ENCODE measurements at regions not wholly inside any gene's neighbourhood (a gene's known extent, or its start where the extent isn't known, plus 50 kb on each side); places are given as distances from the start of the nearest gene placed in this dataset.
A peak's percentile ranks its signal among the peaks of the same experiment; 100 is the strongest.

- in situ Hi-C loops (cut with HindIII; ENCODE audit: low sequenced_read_pairs) = no loop called here
- TF ChIP-seq, protein P1, sequence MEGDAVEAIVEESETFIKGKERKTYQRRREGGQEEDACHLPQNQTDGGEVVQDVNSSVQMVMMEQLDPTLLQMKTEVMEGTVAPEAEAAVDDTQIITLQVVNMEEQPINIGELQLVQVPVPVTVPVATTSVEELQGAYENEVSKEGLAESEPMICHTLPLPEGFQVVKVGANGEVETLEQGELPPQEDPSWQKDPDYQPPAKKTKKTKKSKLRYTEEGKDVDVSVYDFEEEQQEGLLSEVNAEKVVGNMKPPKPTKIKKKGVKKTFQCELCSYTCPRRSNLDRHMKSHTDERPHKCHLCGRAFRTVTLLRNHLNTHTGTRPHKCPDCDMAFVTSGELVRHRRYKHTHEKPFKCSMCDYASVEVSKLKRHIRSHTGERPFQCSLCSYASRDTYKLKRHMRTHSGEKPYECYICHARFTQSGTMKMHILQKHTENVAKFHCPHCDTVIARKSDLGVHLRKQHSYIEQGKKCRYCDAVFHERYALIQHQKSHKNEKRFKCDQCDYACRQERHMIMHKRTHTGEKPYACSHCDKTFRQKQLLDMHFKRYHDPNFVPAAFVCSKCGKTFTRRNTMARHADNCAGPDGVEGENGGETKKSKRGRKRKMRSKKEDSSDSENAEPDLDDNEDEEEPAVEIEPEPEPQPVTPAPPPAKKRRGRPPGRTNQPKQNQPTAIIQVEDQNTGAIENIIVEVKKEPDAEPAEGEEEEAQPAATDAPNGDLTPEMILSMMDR (IDR thresholded peaks at IDR 0.05; ENCODE audit: low read depth, low read length) = no peak
- H3K4me3 ChIP-seq (ENCODE audit: low read depth, low read length) = no peak overlapping the region
- no peak for DNase-seq (ENCODE audit: low read depth, low spot score)
Observed at GRCh38 chr15:70259640-70260508, 162.2 kb upstream of the TLE3 start.

DNA sequence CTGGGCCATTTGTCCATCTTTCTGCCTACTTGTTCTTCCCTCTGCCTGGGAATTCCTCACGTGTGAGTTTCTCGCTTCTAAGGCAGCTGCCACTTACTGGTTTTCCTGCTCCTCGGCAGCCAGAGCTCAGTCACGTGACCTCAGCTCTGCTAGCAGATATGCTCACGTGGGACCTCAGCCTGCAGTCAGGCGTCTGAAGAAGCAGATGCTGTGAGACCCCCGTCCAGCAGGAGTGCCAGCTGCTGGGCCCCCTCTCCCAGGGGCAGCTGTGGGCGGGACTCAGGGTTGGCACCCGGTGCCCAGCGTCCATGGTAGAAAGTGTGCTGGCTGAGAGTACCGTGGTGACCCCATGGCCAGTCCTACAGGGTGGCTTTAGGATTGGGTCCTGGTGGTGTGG is 161.3 kb upstream of the TLE3 start:
- in situ Hi-C loops (cut with HindIII; ENCODE audit: low sequenced_read_pairs) = no loop called here

GRCh38 chr15:70258369-70259027 is 160.8 kb upstream of the TLE3 start:
- DNase-seq (ENCODE audit: low read depth, low spot score) = no peak
- H3K4me3 ChIP-seq (ENCODE audit: low read depth, low read length) = no peak overlapping the region
- TF ChIP-seq, protein P1 (IDR thresholded peaks at IDR 0.05; ENCODE audit: low read depth, low read length) = no peak
- in situ Hi-C loops (cut with HindIII; ENCODE audit: low sequenced_read_pairs) = no loop called here

More for the DNA sequence above, 161.3 kb upstream of the TLE3 start:
- DNase-seq (ENCODE audit: low read depth, low spot score) = peak; percentile 48
- H3K4me3 ChIP-seq (ENCODE audit: low read depth, low read length) = no peak overlapping the region
- TF ChIP-seq, protein P1 (IDR thresholded peaks at IDR 0.05; ENCODE audit: low read depth, low read length) = no peak

DNA sequence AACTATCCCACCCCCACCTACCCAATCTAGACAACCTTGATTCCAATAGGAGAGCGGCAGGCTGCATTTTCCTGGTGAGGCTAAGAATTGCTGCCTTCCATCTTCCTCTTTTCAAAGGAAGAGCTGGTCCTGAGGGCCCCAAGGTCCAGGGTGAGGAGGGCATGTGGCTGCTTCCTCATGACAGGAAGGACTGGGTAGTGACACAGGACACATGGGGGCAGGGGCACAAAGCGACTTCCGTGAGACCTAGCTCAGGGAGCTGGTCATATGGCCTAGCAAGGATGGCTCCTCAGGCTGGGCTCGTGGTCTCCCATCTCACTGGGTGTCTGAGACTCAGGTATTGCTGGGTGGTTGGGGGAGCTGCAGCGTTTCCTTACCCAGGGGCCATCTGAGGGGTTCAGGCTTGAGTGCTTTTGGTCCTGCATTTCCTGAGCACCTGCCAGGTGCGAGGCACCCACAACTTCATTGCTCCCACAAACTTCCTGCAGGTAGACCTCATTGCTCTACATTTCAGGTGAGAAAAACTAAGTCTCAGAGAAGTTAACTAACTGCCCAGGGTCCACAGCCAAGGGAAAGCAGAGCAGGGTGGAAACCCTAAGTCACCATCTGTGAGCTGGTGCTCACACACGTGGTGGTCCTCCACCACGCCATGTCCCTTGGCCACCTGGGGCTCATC is 160.0 kb upstream of the TLE3 start:
- in situ Hi-C loops (cut with HindIII; ENCODE audit: low sequenced_read_pairs) = no loop called here
- DNase-seq (ENCODE audit: low read depth, low spot score) = no peak
- TF ChIP-seq, protein P1 (IDR thresholded peaks at IDR 0.05; ENCODE audit: low read depth, low read length) = no peak
- no peak overlapping the region for H3K4me3 ChIP-seq (ENCODE audit: low read depth, low read length)

DNA sequence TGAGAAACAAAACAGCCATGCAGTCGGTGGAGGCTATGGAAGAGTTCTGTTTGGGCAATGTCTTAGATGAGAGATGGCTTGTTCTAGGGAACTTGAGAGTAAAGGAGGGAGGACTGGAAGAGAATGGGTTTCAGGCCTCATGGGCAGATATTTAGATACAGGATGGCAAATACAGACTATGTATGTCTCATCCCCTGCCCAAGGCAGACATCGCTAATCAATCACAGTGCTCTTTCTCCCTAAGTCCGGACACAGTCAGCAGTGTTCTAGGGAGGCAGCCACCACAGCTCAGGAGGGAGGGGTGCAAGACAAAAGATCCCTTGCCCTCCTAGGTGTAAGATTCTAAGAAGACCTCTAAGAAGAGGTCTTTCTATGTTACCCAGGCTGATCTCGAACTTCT is 159.3 kb upstream of the TLE3 start:
- H3K4me3 ChIP-seq (ENCODE audit: low read depth, low read length) = no peak overlapping the region
- DNase-seq (ENCODE audit: low read depth, low spot score) = no peak
- in situ Hi-C loops (cut with HindIII; ENCODE audit: low sequenced_read_pairs) = no loop called here
- TF ChIP-seq, protein P1 (IDR thresholded peaks at IDR 0.05; ENCODE audit: low read depth, low read length) = no peak

GRCh38 chr15:70254311-70254869 is 156.7 kb upstream of the TLE3 start:
- no peak for DNase-seq (ENCODE audit: low read depth, low spot score)
- H3K4me3 ChIP-seq (ENCODE audit: low read depth, low read length) = no peak overlapping the region
- in situ Hi-C loops (cut with HindIII; ENCODE audit: low sequenced_read_pairs) = no loop called here
- TF ChIP-seq, protein P1 (IDR thresholded peaks at IDR 0.05; ENCODE audit: low read depth, low read length) = no peak
